ENCODE measurements at regions not wholly inside any gene's neighbourhood (a gene's known extent, or its start where the extent isn't known, plus 50 kb on each side); places are given as distances from the start of the nearest gene placed in this dataset.

- Histone ChIP-seq H2BK5ac (ENCODE audit: low read depth, low read length) (no peak overlapping the region), H3K23me2 (ENCODE audit: low read depth, low read length) (no peaks in the 10 kb centered on the region), H3K4me1 (replicated peaks in 1 of 4; ENCODE audit: control insufficient read depth in 3 of 4, insufficient read depth in 4 of 4, low read length in 3 of 4) (0 out of 7 replicates have a peak, but pooled peaks cover 0 to 2% (median 0%) of the 10 kb centered on the region in 4 experiments), H3K23ac (ENCODE audit: insufficient read length) (no peak overlapping the region), H3K79me1 (ENCODE audit: low read depth, low read length) (no peaks in the 10 kb centered on the region), H4K5ac (ENCODE audit: insufficient read length, low read depth, low read length) (no peak overlapping the region), H2BK15ac (ENCODE audit: low read length) (no peak overlapping the region), H3K4me3 (ENCODE audit: extremely low read depth in 1 of 4, insufficient read depth in 2 of 4, low read depth in 3 of 4, low read length in 4 of 4) (no peak overlapping the region), H3K56ac (replicated peaks; ENCODE audit: insufficient read length, low read depth, low read length) (no peak overlapping the region), H2AFZ (ENCODE audit: low read length) (no peak overlapping the region), H2AK5ac (ENCODE audit: low read depth, low read length) (no peak overlapping the region), H2BK20ac (ENCODE audit: low read length) (no peak overlapping the region), H3K36me3 (ENCODE audit: control insufficient read depth in 2 of 4, insufficient read depth in 4 of 4, low read length in 3 of 4) (no peaks in the 10 kb centered on the region), H3K79me2 (ENCODE audit: control insufficient read depth in 1 of 2, insufficient read depth in 2 of 2, low read length in 2 of 2) (no peaks in the 10 kb centered on the region), H2BK120ac (replicated peaks; ENCODE audit: low read depth, low read length) (no peak overlapping the region), H2BK12ac (ENCODE audit: low read depth, low read length) (no peak overlapping the region), H3K27ac (ENCODE audit: low read depth, low read length) (no peak overlapping the region), H3K9me3 (ENCODE audit: insufficient read depth in 2 of 2, low read depth in 1 of 2, low read length in 1 of 2) (no peaks in the 10 kb centered on the region), H4K91ac (replicated peaks; ENCODE audit: insufficient read length, low read length) (no peak overlapping the region), H3K27me3 (replicated peaks in 1 of 4; ENCODE audit: control insufficient read depth in 3 of 4, extremely low read depth in 1 of 4, insufficient read depth in 3 of 4, low read length in 3 of 4) (no peaks in the 10 kb centered on the region), H4K8ac (ENCODE audit: extremely low read depth, insufficient read depth, low read length) (no peak overlapping the region), H3K4me2 (ENCODE audit: insufficient read depth in 1 of 2, low read depth in 2 of 2, low read length in 2 of 2) (no peak overlapping the region), H3K9ac (replicated peaks in 1 of 4; ENCODE audit: extremely low read depth in 1 of 4, low read depth in 3 of 4, low read length in 3 of 4) (no peak overlapping the region), H3K4ac (replicated peaks; ENCODE audit: insufficient read length, low read depth, low read length) (no peak overlapping the region), H3K18ac (ENCODE audit: extremely low read depth, low read length) (no peak overlapping the region), H3K14ac (ENCODE audit: insufficient read length) (no peak overlapping the region), H4K20me1 (replicated peaks in 1 of 2; ENCODE audit: control insufficient read depth in 1 of 2, insufficient read depth in 2 of 2, low read length in 2 of 2) (no peaks in the 10 kb centered on the region)
- FAIRE-seq, result no peak
- no peak for TF ChIP-seq SP4 (IDR thresholded peaks at IDR 0.05; ENCODE audit: low read length)
- TF ChIP-seq TBP (IDR thresholded peaks at IDR 0.05; ENCODE audit: low read depth, low read length), result no peak
- no peak for TF ChIP-seq ASH2L (IDR thresholded peaks at IDR 0.05; ENCODE audit: low read length)
- no peak for TF ChIP-seq POU5F1 (IDR thresholded peaks at IDR 0.05; ENCODE audit: low read depth, low read length)
- TF ChIP-seq RAD21 (IDR thresholded peaks at IDR 0.05 in 1 of 2, conservative IDR thresholded peaks at IDR 0.05 in 1 of 2; ENCODE audit: low read depth in 2 of 2, low read length in 2 of 2), result 0 out of 4 replicates have a peak, but pooled peaks of 1 of the 2 experiments have one; percentile 8
- no peak for TF ChIP-seq GTF2F1 (IDR thresholded peaks at IDR 0.05; ENCODE audit: borderline replicate concordance, low read depth, low read length)
- TF ChIP-seq HDAC6 (IDR thresholded peaks at IDR 0.05; ENCODE audit: low read depth, low read length), result no peak
- TF ChIP-seq CTCF (IDR thresholded peaks at IDR 0.05; ENCODE audit: control extremely low read depth in 1 of 3, insufficient read depth in 1 of 3, low read depth in 1 of 3, low read length in 3 of 3), result peak in 1 of 3 experiments; percentile 17; a peak in 1 of 4 replicates
- CTCF ChIA-PET (ENCODE audit: partially characterized antibody), result interaction anchor here (0.5 to 0.9 kb wide), 4 partner anchors 24 to 592 kb away, joined by 3 to 4 read pairs (median 3); no protein-coding TSS in a partner anchor
- WGBS, 2 experiments (ENCODE audit: extremely low coverage in 1 of 2, insufficient coverage in 1 of 2, insufficient read length in 1 of 2, insufficient replicate concordance in 2 of 2, low coverage in 1 of 2, low lambda C conversion rate in 2 of 2, missing lambda C conversion rate in 1 of 2), result 61% methylated on average over 3 of the region's 3 CpGs; no CpG with 5 or more reads in 1 of the 2 experiments
- POLR2A ChIA-PET (ENCODE audit: partially characterized antibody), result no interaction called here
- no peak for DNase-seq (ENCODE audit: low read depth in 1 of 2, low spot score in 2 of 2)
These were observed 653.7 kb downstream of the MTRR start for GRCh38 chr5:8522646-8523045.

Data from H1 (cell line).